H1 (cell line): ENCODE measurements at regions not wholly inside any gene's neighbourhood (a gene's known extent, or its start where the extent isn't known, plus 50 kb on each side); places are given as distances from the start of the nearest gene placed in this dataset.
A peak's percentile ranks its signal among the peaks of the same experiment; 100 is the strongest.

Source experiments
- CTCF ChIA-PET: fragments of 300-600 bp; sonication (Branson Sonifier 250); formaldehyde crosslinking; loops from one replicate; lab custom pipeline; 2021; ENCODE audit not compliant: partially characterized antibody; lab: Charles Lee
- POLR2A ChIA-PET: fragments of 300-600 bp; sonication (Branson Sonifier 250); formaldehyde crosslinking; loops from one replicate; lab custom pipeline; 2021; ENCODE audit warnings: inconsistent platforms; ENCODE audit not compliant: partially characterized antibody; lab: Charles Lee
- DNase-seq, 2 experiments: peaks; one replicate each; pipeline versions ENCODE4 v3.0.0 to v3.0.0-alpha.2; 2010 to 2022; ENCODE audit warnings: low spot score in 2 of 2, low read depth in 1 of 2, mixed read lengths in 1 of 2
- FAIRE-seq: peaks from 2 replicates; lab custom pipeline; 2011; peaks lifted over from hg19 to GRCh38; lab: Jason Lieb, UNC
- H2AFZ ChIP-seq: 2 replicates; pipeline ENCODE4 v1.8.1; 2012; ENCODE audit warnings: low read length, inconsistent platforms
- H2AK5ac ChIP-seq: 2 replicates; pipeline ENCODE4 v1.6.1; 2013; ENCODE audit warnings: low read depth, low read length
- H2BK120ac ChIP-seq: replicated peaks from 2 replicates; pipeline ENCODE3; 2013; ENCODE audit warnings: low read depth, low read length, inconsistent platforms
- H2BK12ac ChIP-seq: 2 replicates; pipeline ENCODE4 v1.6.1; 2013; ENCODE audit warnings: low read depth, low read length
- H2BK15ac ChIP-seq: 2 replicates; pipeline ENCODE4 v1.6.1; 2013; ENCODE audit warnings: low read length
- H2BK20ac ChIP-seq: 2 replicates; pipeline ENCODE4 v1.6.1; 2013; ENCODE audit warnings: low read length
- H2BK5ac ChIP-seq: 2 replicates; pipeline ENCODE4 v1.6.1; 2013; ENCODE audit warnings: low read depth, low read length
- H3K14ac ChIP-seq: 2 replicates; pipeline ENCODE4 v1.6.1; 2013; ENCODE audit warnings: inconsistent platforms; ENCODE audit not compliant: insufficient read length
- H3K18ac ChIP-seq: 2 replicates; pipeline ENCODE4 v1.6.1; 2013; ENCODE audit warnings: low read length; ENCODE audit errors: extremely low read depth
- H3K23ac ChIP-seq: 2 replicates; pipeline ENCODE4 v1.6.1; 2013; ENCODE audit warnings: inconsistent platforms; ENCODE audit not compliant: insufficient read length
- H3K23me2 ChIP-seq: 2 replicates; pipeline ENCODE4 v1.6.1; 2013; ENCODE audit warnings: low read depth, low read length
- H3K27ac ChIP-seq: 2 replicates; pipeline ENCODE4 v1.6.1; 2011; ENCODE audit warnings: low read depth, low read length, inconsistent platforms
- H3K27me3 ChIP-seq, 4 experiments: replicated peaks in 1 of 4; 1 replicate in 1 of 4; 2 replicates in 3 of 4; pipeline versions ENCODE4 v1.6.1 to v1.8.1; 2011 to 2013; ENCODE audit warnings: low read length in 3 of 4, mild to moderate bottlenecking in 3 of 4, inconsistent platforms in 2 of 4, mixed read lengths in 2 of 4, moderate library complexity in 1 of 4; ENCODE audit not compliant: control insufficient read depth in 3 of 4, insufficient read depth in 3 of 4; ENCODE audit errors: extremely low read depth in 1 of 4
- H3K36me3 ChIP-seq, 4 experiments: 2 replicates each; pipeline versions ENCODE4 v1.6.1 to v1.8.1; 2011 to 2013; ENCODE audit warnings: mild to moderate bottlenecking in 4 of 4, low read length in 3 of 4, moderate library complexity in 2 of 4, control low read depth in 1 of 4, inconsistent platforms in 1 of 4; ENCODE audit not compliant: insufficient read depth in 4 of 4, control insufficient read depth in 2 of 4
- H3K4ac ChIP-seq: replicated peaks from 2 replicates; pipeline ENCODE3; 2013; ENCODE audit warnings: low read length, low read depth, mixed read lengths, inconsistent platforms; ENCODE audit not compliant: insufficient read length
- H3K4me1 ChIP-seq, 4 experiments: replicated peaks in 1 of 4; 1 replicate in 1 of 4; 2 replicates in 3 of 4; pipeline versions ENCODE4 v1.6.1 to v1.8.1; 2011 to 2013; ENCODE audit warnings: low read length in 3 of 4, inconsistent platforms in 2 of 4, mixed read lengths in 1 of 4; ENCODE audit not compliant: insufficient read depth in 4 of 4, control insufficient read depth in 3 of 4
- H3K4me2 ChIP-seq, 2 experiments: 2 replicates each; pipeline versions ENCODE4 v1.6.1 to v1.8.1; 2011 to 2013; ENCODE audit warnings: low read depth in 2 of 2, low read length in 2 of 2, control low read depth in 1 of 2, inconsistent platforms in 1 of 2, mild to moderate bottlenecking in 1 of 2; ENCODE audit not compliant: insufficient read depth in 1 of 2
- H3K4me3 ChIP-seq, 4 experiments: fragments of 200-600, 300-600 bp in 1 of 4; sonication (generic), shearing (Covaris generic), sonication (Bioruptor Twin) in 1 of 4; 2 replicates each; pipeline versions ENCODE4 v1.5.1 to v1.8.1; 2011 to 2016; ENCODE audit warnings: low read length in 4 of 4, low read depth in 3 of 4, control low read depth in 2 of 4, inconsistent platforms in 2 of 4, mild to moderate bottlenecking in 2 of 4, mixed read lengths in 1 of 4, moderate library complexity in 1 of 4; ENCODE audit not compliant: insufficient read depth in 2 of 4; ENCODE audit errors: extremely low read depth in 1 of 4
- H3K56ac ChIP-seq: replicated peaks from 2 replicates; pipeline ENCODE3; 2013; ENCODE audit warnings: low read depth, mild to moderate bottlenecking, mixed read lengths, low read length, inconsistent platforms; ENCODE audit not compliant: insufficient read length
- H3K79me1 ChIP-seq: 2 replicates; pipeline ENCODE4 v1.6.1; 2013; ENCODE audit warnings: low read depth, low read length, control low read depth
- H3K79me2 ChIP-seq, 2 experiments: 2 replicates each; pipeline versions ENCODE4 v1.6.1 to v1.8.1; 2012 to 2013; ENCODE audit warnings: low read length in 2 of 2, mild to moderate bottlenecking in 2 of 2, inconsistent platforms in 1 of 2; ENCODE audit not compliant: insufficient read depth in 2 of 2, control insufficient read depth in 1 of 2
- H3K9ac ChIP-seq, 4 experiments: replicated peaks in 1 of 4; 1 replicate in 1 of 4; 2 replicates in 3 of 4; pipeline versions ENCODE4 v1.6.1 to v1.8.1; 2011 to 2013; ENCODE audit warnings: low read depth in 3 of 4, low read length in 3 of 4, control low read depth in 2 of 4, mild to moderate bottlenecking in 2 of 4, moderate library complexity in 2 of 4, inconsistent platforms in 1 of 4; ENCODE audit errors: extremely low read depth in 1 of 4
- H3K9me3 ChIP-seq, 2 experiments: 2 replicates each; pipeline versions ENCODE4 v1.6.1 to v1.8.1; 2012 to 2013; ENCODE audit warnings: mild to moderate bottlenecking in 2 of 2, moderate library complexity in 2 of 2, control low read depth in 1 of 2, inconsistent platforms in 1 of 2, low read depth in 1 of 2, low read length in 1 of 2, mixed read lengths in 1 of 2; ENCODE audit not compliant: insufficient read depth in 2 of 2
- H4K20me1 ChIP-seq, 2 experiments: replicated peaks in 1 of 2; 2 replicates each; pipeline versions ENCODE3 to v1.8.1; 2011 to 2013; ENCODE audit warnings: inconsistent platforms in 2 of 2, low read length in 2 of 2, mild to moderate bottlenecking in 1 of 2; ENCODE audit not compliant: insufficient read depth in 2 of 2, control insufficient read depth in 1 of 2
- H4K5ac ChIP-seq: 2 replicates; pipeline ENCODE4 v1.6.1; 2013; ENCODE audit warnings: low read length, low read depth, mixed read lengths, inconsistent platforms; ENCODE audit not compliant: insufficient read length
- H4K8ac ChIP-seq: 2 replicates; pipeline ENCODE4 v1.8.0; 2013; ENCODE audit warnings: mild to moderate bottlenecking, moderate library complexity, low read length, inconsistent platforms; ENCODE audit not compliant: insufficient read depth; ENCODE audit errors: extremely low read depth
- H4K91ac ChIP-seq: replicated peaks from 2 replicates; pipeline ENCODE3; 2013; ENCODE audit warnings: low read length, mixed read lengths, inconsistent platforms; ENCODE audit not compliant: insufficient read length
- JUN ChIP-seq: IDR thresholded peaks from 2 replicates; pipeline ENCODE4 v1.6.1; 2011; ENCODE audit warnings: low read depth, mild to moderate bottlenecking, improper control_type of control experiment, low read length
- WGBS, 2 experiments: shearing (Covaris generic) in 1 of 2; methylation state at CpG; one replicate each; pipeline versions ENCODE4 v1.1.6 to v1.1.7; 2013 to 2015; ENCODE audit warnings: low lambda C conversion rate in 2 of 2, mixed read lengths in 2 of 2, inconsistent platforms in 1 of 2, low coverage in 1 of 2, missing lambda C conversion rate in 1 of 2; ENCODE audit not compliant: insufficient replicate concordance in 2 of 2, insufficient coverage in 1 of 2, insufficient read length in 1 of 2; ENCODE audit errors: extremely low coverage in 1 of 2, missing lambda C conversion rate in 1 of 2; 5-methylcytosine and 5-hydroxymethylcytosine counted together

GRCh38 chr1:30812076-30812475, 54.5 kb upstream of the LAPTM5 start:
- Histone ChIP-seq H3K18ac (no peak overlapping the region), H3K27me3 (no peaks in the 10 kb centered on the region), H3K56ac (no peak overlapping the region), H3K79me2 (no peaks in the 10 kb centered on the region), H2BK12ac (no peak overlapping the region), H3K27ac (no peak overlapping the region), H2AFZ (no peak overlapping the region), H4K20me1 (no peaks in the 10 kb centered on the region), H3K9ac (no peak overlapping the region), H2BK15ac (no peak overlapping the region), H2BK20ac (no peak overlapping the region), H4K8ac (no peak overlapping the region), H2BK120ac (no peak overlapping the region), H4K91ac (peak overlapping the region; percentile 10), H2AK5ac (no peak overlapping the region), H3K4me3 (no peak overlapping the region), H4K5ac (no peak overlapping the region), H2BK5ac (no peak overlapping the region), H3K36me3 (no peaks in the 10 kb centered on the region), H3K23ac (no peak overlapping the region), H3K14ac (no peak overlapping the region), H3K23me2 (no peaks in the 10 kb centered on the region), H3K4ac (no peak overlapping the region), H3K4me1 (peaks cover 15 to 32% (median 18%) of the 10 kb centered on the region in 4 experiments), H3K4me2 (no peak overlapping the region), H3K79me1 (no peaks in the 10 kb centered on the region; the same call in 1 of the 2 replicates), H3K9me3 (no peaks in the 10 kb centered on the region)
- FAIRE-seq (no peak), DNase-seq (no peak)
- 95% methylated on average over 3 of the region's 3 CpGs; no CpG with 5 or more reads in 1 of the 2 experiments for WGBS, 2 experiments
- ChIA-PET CTCF (interaction anchor here (6.2 to 38.1 kb wide), 3 partner anchors 9 to 109 kb away, joined by 47 to 1519 read pairs (median 329); partner anchors contain the start of gene SDC3), POLR2A (interaction anchor here (1.8 kb wide), 1 partner anchor 42 kb away, joined by 5 read pairs; no protein-coding TSS in a partner anchor)
- TF ChIP-seq JUN: no peak
